Muscle layer of colon (tissue), 2 donors: ENCODE measurements at regions not wholly inside any gene's neighbourhood (a gene's known extent, or its start where the extent isn't known, plus 50 kb on each side); places are given as distances from the start of the nearest gene placed in this dataset.
A peak's percentile ranks its signal among the peaks of the same experiment; 100 is the strongest.
"Not testable (repeated sequence)": the region's sequence is repeated elsewhere in the genome, so short reads cannot be mapped to it uniquely, and the experiment has no call there.

ENCODE experiments used
- H3K27ac ChIP-seq: one replicate; pipeline ENCODE4 v1.7.0; 2013; ENCODE audit warnings: low read depth, mild to moderate bottlenecking, low read length, moderate library complexity
- H3K27me3 ChIP-seq, 2 donors: one replicate each; pipeline ENCODE4 v1.7.0; 2013; ENCODE audit warnings: low read length in 2 of 2, mild to moderate bottlenecking in 2 of 2; ENCODE audit not compliant: insufficient read depth in 2 of 2, control insufficient read depth in 1 of 2
- H3K36me3 ChIP-seq: one replicate; pipeline ENCODE4 v1.7.0; 2013; ENCODE audit warnings: mild to moderate bottlenecking, low read length; ENCODE audit not compliant: insufficient read depth
- H3K4me1 ChIP-seq: one replicate; pipeline ENCODE4 v1.7.0; 2013; ENCODE audit warnings: mild to moderate bottlenecking, low read length; ENCODE audit not compliant: insufficient read depth
- H3K4me3 ChIP-seq, 2 donors: one replicate each; pipeline ENCODE4 v1.7.0; 2013; ENCODE audit warnings: low read length in 2 of 2, low read depth in 1 of 2, mild to moderate bottlenecking in 1 of 2, moderate library complexity in 1 of 2
- H3K9ac ChIP-seq: one replicate; pipeline ENCODE4 v1.7.0; 2013; ENCODE audit warnings: low read length
- H3K9me3 ChIP-seq: one replicate; pipeline ENCODE4 v1.7.0; 2013; ENCODE audit warnings: mild to moderate bottlenecking, low read length
- donor health status: abdominal sarcoma.
- donor health status: Adenocarcinoma of cecum.

DNA sequence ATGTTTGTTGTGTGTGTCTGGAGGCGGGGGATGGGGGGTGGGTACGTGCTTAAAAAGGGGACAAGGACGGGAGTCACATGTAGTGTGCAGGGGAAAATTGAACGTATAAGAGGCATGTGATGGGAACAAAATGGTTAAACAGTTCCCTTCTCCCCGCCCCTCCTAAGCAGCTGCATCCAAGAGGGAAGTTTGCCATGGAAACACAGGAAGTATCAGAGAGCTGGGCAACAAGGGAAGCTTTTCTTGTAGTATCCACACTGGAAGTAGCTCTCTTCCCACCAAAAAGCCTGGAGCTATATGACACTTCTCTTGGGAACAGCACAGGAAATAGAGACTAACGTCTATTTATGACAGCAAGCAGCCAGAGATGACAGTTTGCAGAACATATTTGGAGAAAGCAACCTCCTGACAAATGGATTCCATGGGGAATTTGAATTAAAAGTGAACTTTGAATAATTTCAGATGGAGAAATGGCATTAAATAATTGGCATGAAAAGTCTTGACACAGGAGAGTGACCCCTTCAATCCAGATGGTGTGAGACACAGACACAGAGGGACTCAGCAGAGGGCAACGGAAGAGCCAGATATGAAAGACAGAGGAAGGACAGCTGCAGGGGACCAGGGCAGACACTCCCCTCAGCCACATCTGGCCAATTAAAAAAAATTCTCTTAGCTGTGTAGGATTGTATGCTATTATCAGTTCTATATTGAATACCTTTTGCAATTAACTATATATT lies 294.2 kb upstream of the TBL1XR1 start:
- Histone ChIP-seq H3K27ac (no peak overlapping the region), H3K36me3 (no peaks in the 10 kb centered on the region), H3K4me1 (peaks cover 45% of the 10 kb centered on the region), H3K9ac (no peak overlapping the region), H3K4me3 (peak overlapping the region in 1 of 2 donors; percentile 16), H3K27me3 (no peaks in the 10 kb centered on the region), H3K9me3 (no peaks in the 10 kb centered on the region)

DNA sequence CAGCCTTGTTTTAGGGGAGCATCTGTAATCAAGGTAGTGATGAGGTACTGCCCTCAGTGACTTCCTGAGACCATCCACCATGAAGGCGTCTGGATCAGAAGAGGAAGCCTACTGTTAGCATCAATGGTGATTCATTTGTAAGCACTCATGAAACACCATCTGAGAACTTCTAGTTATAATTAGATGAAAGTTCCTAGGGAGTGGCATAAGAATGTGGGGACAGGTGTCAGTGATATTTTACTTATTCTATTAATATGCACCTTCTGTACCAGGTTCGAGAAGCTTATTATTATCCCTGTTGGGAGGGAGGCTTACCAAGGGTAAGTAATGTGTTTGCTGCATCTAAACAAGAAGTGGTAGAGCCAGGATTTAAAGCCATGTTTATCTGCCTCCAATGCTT lies 295.8 kb upstream of the TBL1XR1 start:
- no peaks in the 10 kb centered on the region for H3K27me3 ChIP-seq
- no peak overlapping the region for H3K27ac ChIP-seq
- H3K9ac ChIP-seq: no peak overlapping the region
- H3K9me3 ChIP-seq: no peaks in the 10 kb centered on the region
- peaks cover 40% of the 10 kb centered on the region for H3K4me1 ChIP-seq
- H3K36me3 ChIP-seq: no peaks in the 10 kb centered on the region
- no peak overlapping the region for H3K4me3 ChIP-seq

DNA sequence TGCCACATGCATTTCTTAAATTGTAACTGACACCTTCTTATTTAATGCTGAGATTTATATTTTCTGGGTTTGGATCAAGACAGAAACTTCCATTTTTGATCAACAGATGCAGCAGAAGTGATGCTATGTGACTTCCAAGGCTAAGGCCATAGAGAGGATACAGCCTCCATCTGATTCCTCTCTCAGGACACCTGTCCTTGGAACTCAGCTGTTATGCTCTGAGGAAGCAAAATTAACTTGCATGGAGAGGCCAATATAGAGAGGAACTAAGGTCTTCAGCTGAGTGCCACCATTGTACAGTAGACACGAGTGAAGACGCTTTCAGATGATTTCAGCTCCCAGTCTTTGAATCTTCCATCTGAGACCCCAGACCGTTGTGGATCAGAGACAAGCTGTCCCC lies 296.9 kb upstream of the TBL1XR1 start:
- Histone ChIP-seq H3K36me3 (no peaks in the 10 kb centered on the region), H3K27ac (no peak overlapping the region), H3K4me1 (peaks cover 33% of the 10 kb centered on the region), H3K27me3 (no peaks in the 10 kb centered on the region), H3K4me3 (no peak overlapping the region), H3K9ac (no peak overlapping the region), H3K9me3 (no peaks in the 10 kb centered on the region)

DNA sequence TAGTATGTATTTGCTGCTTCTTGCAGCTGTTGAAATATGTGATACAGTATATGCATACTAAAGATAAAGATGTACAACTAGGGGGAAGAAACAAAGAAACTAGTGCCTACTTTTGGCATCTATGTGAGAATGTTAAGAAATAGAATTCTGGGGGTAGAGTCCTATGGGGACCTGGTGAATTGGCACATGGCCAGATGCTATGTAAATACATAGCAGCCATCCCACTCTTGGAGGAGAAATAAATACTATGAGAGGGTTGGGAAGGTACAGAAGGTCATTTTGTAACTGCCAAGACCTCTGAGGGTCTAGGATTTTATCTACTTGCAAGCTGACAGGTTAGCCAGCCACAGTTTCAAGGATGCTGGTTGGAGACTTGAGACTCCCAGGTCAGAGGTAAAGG lies 298.3 kb upstream of the TBL1XR1 start:
- Histone ChIP-seq H3K4me3 (no peak overlapping the region), H3K27me3 (no peaks in the 10 kb centered on the region), H3K9me3 (no peaks in the 10 kb centered on the region), H3K4me1 (peaks cover 25% of the 10 kb centered on the region), H3K36me3 (no peaks in the 10 kb centered on the region), H3K27ac (no peak overlapping the region), H3K9ac (no peak overlapping the region)

DNA sequence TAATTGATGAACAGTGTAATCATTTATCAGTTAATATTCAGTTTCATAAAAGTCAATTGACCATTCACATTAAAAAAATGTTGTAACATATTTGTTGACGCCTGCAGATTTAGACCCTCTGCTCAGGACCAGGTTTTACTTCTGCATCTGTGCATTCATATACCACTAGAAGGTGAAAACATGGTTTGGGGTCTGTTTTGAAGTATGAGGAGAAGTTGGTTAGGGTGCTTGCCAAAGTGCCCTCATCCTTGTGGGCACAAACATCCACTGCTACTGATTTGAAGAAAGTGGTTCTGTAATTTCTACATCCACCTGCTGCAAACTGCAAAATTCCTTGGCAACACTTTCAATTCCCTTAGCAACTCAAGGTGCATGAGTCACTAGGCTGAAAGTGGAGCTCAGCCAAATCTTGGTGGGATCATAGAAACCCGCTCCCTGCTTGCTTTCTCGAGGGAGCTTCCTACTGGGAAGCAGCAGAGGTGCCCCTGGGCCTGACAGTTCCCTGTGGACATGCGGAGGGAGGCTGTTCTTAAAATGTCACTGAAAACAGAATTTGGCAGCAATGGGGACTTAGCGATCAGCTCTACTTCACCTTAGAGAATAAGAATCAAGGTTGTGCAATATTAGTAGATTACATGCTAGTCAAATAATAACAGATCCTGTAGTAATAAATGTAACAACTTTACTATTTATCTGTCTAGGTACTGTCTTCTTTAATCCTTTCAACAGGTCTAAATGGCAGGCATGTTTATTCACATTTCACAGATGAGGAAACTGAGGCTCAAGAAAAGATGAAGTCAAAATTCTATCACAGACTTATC lies 301.0 kb upstream of the TBL1XR1 start:
- Histone ChIP-seq H3K9me3 (no peaks in the 10 kb centered on the region), H3K27ac (no peak overlapping the region), H3K4me3 (no peak overlapping the region), H3K36me3 (no peaks in the 10 kb centered on the region), H3K9ac (no peak overlapping the region), H3K4me1 (peaks cover 12% of the 10 kb centered on the region), H3K27me3 (no peaks in the 10 kb centered on the region)

DNA sequence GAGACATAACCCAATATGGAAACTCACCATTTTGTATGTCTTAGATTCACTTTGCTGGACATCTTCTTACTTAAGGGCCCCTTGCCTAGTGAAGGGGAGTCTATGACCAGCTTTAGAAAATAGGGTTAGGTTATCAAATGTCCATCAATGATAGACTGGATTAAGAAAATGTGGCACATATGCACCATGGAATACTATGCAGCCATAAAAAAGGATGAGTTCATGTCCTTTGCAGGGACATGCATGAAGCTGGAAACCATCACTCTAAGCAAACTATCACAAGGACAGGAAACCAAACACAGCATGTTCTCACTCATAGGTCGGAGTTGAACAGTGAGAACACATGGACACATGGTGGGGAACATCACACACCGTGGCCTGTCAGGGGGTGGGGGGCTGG lies 301.8 kb upstream of the TBL1XR1 start:
- H3K36me3 ChIP-seq, H3K4me3 ChIP-seq, H3K27ac ChIP-seq, H3K9ac ChIP-seq, H3K9me3 ChIP-seq, H3K27me3 ChIP-seq: not testable (repeated sequence)
- H3K4me1 ChIP-seq: peaks cover 12% of the 10 kb centered on the region

DNA sequence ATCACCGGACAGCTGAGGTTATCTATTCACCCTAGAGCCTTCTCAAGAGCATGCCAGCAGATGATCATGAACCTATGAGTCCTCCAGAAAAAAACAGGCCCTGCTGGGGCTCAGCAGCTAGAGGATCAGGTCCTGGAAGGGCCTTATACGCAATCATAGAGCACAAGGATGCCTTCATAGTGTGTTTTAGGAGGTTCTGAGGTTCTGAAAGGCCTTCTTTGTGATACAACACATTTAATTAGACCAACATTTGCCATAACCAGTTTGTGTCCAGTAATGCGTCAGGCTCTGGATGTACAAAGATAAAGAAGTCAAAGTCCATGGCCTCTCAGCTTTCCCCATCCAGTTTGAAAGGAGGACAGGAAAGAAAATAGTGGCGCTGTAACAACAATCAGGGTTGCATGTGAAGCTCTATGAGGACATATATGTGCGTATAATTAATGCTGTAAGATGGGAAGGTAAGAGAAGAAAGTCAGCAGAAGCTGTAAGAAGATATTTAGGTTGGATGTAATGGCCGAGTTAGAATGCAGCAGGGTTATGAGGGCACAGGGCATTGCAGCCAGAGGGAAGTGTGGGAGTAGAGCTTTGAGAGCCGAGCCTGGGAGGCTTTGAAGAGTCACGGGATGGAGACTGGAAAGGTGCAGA lies 302.6 kb upstream of the TBL1XR1 start:
- Histone ChIP-seq H3K4me3 (no peak overlapping the region), H3K27ac (no peak overlapping the region), H3K4me1 (peaks cover 12% of the 10 kb centered on the region), H3K9ac (no peak overlapping the region), H3K36me3 (no peaks in the 10 kb centered on the region), H3K27me3 (no peaks in the 10 kb centered on the region), H3K9me3 (no peaks in the 10 kb centered on the region)

DNA sequence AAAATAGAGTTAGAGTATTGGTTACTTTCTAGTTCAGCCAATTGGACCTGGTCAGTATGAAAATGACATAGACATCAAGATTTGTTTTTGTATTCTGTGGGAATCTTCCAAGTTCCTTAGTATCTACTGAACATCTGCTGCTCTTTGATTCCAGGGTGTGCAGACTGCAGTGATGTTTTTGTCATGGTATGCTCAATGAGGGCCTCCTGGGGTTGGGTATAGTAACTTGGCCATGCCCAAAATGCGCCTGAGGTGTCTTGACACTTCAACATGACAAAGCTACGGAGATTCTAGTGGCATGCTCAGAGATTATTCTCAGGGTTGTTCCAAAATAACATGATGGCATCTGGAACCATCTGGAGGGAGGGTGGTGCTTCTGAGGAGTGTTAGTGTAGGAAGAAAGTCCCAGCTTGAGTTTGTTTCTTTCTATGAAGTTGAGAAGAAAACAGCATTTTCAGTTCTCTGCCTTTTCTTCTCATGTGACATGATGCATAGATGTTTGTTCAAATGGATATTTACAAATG lies 313.5 kb upstream of the TBL1XR1 start:
- H3K27ac ChIP-seq: no peak overlapping the region
- peaks cover 36% of the 10 kb centered on the region for H3K4me1 ChIP-seq
- no peaks in the 10 kb centered on the region for H3K36me3 ChIP-seq
- H3K9me3 ChIP-seq: no peaks in the 10 kb centered on the region
- no peak overlapping the region for H3K9ac ChIP-seq
- H3K4me3 ChIP-seq: no peak overlapping the region
- no peaks in the 10 kb centered on the region for H3K27me3 ChIP-seq

DNA sequence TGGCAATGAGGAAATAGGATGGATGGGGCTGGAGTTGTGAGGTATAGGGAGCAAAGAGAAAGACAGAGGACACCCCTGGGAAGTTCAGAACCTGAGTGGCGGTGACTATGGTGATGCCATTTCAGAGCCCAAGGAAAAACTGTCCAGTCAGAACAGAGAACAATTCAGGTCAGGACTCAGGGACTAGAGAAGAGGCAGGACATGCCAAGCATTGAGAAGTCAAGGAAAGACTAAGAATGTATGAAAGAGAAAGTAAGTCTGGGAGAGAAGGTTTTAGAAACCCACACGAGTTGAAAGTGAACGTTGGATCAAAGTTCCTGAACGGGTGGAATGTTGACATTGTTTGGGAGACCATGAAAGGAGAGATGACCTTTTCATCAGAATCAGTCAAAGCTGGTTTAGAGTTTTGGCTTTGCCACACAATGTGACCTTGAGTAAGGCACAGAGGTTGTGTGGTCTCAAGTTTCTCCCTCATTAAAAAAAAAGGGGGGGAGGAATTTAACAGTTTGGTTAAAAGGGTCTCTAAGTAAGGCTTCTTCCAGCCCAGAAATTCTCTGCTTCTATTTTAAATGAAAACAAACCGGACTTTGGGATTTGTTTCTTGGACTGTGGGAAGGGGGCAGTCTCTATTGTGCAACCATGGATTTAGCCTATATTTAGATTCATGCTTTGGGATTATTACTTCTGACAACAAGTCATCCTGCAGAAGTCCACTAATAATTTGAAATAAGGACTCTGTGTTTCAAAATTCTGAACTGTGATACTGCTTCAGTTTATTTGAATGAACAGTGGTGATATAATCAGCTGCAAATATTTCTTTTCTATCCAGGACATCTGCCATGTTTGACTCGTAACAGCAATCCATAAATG lies 315.9 kb upstream of the TBL1XR1 start:
- Histone ChIP-seq H3K36me3 (no peaks in the 10 kb centered on the region), H3K9ac (no peak overlapping the region), H3K27me3 (no peaks in the 10 kb centered on the region), H3K27ac (no peak overlapping the region), H3K9me3 (no peaks in the 10 kb centered on the region), H3K4me3 (peak overlapping the region in 1 of 2 donors; percentile 7), H3K4me1 (peaks cover 46% of the 10 kb centered on the region)

DNA sequence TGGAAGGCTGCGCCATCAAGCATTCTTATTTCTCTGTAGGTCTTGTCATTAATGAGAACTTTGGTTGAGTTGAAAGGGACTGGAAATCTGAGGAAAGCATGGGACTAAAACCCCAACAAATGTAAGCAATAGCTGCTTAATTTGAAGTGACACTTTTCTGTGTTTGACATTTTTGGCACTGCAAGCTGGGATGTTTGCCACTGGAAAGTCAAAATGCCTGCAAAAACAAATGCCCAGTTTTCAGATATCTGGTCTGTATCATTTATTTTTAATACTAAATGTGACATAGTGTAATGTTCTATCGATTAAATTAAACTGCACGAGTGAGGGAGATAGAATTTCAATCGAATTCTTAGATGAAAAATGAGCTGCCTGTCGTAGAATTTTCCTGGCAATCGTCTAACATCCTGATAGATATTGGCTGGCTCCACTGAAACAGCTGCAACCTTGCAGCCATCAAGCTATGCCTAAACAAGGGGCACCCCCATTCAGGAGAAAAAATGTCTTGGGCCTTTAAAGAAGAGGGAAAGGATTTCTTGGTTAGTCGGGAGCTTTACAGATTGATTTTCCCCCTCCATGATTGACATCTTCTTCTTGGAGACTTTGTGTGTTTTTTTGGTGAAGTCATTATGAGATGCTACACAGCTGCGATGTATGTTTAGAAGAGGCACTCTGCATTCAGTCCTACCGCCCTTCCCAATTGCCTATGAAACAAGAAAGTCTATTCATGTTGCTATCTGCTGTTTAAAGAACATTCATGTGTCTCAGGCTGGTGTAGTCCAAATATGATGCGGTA lies 316.7 kb upstream of the TBL1XR1 start:
- no peak overlapping the region for H3K27ac ChIP-seq

More for the DNA sequence above, 316.7 kb upstream of the TBL1XR1 start:
- H3K27me3 ChIP-seq: no peaks in the 10 kb centered on the region
- H3K4me1 ChIP-seq: peaks cover 46% of the 10 kb centered on the region
- H3K9me3 ChIP-seq: no peaks in the 10 kb centered on the region
- no peaks in the 10 kb centered on the region for H3K36me3 ChIP-seq
- H3K9ac ChIP-seq: no peak overlapping the region
- H3K4me3 ChIP-seq: peak overlapping the region in 1 of 2 donors; percentile 7
